Kidney tubule cell (primary cell): ENCODE measurements at regions not wholly inside any gene's neighbourhood (a gene's known extent, or its start where the extent isn't known, plus 50 kb on each side); places are given as distances from the start of the nearest gene placed in this dataset.
A peak's percentile ranks its signal among the peaks of the same experiment; 100 is the strongest.

Experiments
- DNase-seq: peaks from one replicate; pipeline ENCODE4 v3.0.0-alpha.2; 2018; ENCODE audit warnings: low spot score

DNA sequence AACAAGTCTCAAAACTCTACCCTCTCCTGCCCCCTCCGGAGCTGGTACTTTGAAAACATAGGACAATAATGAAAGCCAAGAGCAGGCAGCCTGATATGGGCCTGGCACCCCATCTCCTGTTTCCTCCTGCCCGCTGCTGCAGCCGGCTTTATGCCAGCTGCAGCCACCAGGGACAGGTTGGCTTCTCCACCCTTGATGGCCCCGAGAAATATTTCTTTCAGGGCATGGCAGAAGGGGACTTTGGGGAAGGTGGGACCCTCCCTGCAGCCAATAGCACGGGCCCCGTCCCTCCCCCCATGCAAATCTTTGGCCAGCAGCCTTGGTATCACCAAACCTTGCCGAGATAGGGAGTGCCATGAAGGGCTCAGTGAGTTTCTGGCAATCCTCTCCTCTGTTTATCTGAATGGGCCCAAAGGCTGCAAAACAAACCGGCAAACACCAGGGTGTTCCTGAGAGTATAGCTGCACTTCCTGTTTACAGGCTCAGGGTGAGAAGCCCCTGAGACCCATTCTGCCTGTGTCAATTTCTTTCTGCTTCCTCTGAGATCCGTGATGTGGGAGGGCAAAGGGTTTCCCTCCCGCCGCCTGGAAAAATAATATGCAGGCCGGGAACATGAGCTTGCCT lies 73.4 kb upstream of the BOD1 start:
- peak; percentile 17 for DNase-seq

DNA sequence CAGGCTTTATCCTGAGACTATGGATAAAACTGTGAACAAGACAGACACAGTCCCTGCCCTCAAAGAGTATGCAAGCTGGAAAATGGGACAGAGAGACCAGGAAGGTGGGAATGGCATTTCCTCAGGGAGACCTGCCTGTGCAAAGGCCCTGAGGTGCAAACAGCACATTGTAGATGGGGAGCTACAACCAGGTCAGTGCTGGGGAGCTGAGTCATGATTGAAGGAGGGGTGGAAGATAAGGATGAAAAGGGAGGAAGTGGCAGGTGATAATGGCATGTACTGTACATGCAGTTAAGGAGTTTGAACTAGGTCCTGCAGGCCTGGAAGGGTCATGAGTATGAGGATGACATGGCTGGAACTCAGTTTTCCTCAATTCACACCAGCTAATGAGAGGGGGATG lies 75.5 kb upstream of the BOD1 start:
- no peak for DNase-seq

DNA sequence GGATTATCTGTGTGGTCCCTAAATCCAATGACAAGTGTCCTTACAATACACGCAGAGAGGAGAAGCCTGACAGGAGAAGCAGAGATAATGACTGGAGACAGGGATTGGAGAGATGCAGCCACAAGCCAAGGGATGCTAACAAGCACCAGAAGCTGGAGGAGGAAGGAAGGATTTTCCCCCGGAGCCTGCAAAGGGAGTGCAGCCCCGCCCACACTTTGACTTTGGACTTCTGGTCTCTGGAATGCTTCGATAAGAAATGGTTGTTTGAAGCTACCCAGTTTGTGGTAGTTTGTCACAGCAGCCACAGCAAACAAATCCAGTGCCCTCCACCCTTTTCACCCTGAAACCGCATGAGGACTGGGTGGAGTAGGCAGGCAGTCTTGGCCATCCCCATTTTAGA lies 77.2 kb upstream of the BOD1 start:
- no peak for DNase-seq

DNA sequence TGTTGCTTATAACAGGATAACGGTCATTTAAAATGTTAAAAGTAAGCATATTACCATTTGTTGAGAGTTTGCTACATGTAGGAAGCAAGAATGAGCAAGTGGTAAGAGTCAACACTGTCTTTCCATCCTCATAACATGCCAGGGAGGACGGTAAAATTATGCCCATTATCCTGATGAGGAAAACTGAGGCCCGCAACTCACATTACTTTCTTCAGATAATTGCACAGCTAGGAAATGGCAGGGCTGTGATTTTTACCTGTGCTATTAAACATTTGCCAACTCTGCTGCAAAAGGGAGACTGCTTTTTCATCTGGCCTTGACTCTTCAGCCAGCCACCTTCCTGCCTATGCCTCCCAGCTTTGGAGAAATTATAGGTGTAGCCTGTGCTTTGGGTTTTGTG lies 79.8 kb upstream of the BOD1 start:
- no peak for DNase-seq

GRCh38 chr5:173697931-173698579 lies 81.6 kb upstream of the BOD1 start:
- no peak for DNase-seq

GRCh38 chr5:173699966-173700365 lies 83.5 kb upstream of the BOD1 start:
- DNase-seq = no peak

DNA sequence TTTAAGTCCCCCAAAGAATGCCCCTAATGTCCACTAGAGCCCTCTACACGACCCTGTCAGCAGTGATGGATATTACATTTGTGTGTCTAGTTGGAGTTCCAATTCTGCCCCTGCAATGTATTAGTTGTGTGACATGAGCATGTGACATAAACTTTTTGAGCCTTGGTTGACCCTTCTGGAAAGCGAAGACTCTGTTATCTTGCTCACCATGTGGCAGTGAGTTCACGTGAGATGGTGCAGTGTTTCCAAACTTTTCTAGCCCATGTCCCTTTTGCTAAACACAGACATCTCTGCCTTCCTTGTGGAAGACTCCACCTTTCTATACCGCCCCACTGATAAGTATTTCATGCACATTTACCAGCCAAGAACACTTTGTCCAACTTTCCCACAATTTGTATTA lies 87.0 kb upstream of the BOD1 start:
- no peak for DNase-seq

DNA sequence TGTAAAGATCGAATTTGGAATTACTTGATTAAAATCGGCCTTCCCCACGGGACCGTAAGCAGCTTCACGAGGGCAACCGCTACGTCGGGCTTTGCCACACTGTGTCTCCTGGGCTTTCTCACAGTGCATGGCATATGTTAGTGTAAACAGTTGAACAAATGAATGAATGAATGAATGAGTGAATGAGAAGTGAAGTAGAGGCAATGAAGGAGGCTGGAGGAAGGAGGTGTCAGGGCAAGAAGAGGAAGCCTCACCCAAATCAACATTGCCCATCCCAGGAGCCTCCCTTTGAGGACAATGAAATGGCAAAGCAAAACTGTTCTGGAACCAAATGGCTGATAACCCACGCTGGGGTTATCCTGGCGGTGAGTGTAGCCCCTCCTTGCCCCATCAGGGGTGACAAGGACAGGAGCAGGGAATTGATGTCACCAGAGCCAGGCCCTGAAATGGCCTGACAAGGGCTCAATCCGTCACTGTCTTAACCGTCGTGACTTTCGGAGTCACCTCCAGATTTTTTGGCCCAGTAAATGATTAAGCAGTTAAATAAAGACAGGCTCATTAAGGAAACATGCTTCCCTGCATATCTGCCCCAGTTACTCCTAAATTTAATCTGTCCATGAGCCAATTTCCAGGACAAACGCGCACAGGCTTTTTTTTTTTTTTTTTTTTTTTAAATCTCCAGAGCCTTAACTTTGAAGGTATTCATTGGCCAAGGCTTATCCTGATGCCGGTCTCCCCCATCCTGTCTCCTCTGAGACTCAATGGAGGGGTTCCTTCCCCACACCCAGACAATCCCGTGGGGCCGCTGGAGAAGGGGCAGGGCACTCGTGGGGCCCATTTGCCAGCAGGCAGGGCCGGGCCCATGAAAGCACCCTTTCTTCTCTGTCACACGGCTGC lies 88.4 kb upstream of the BOD1 start:
- no peak for DNase-seq

GRCh38 chr5:173705512-173706044 lies 89.1 kb upstream of the BOD1 start:
- DNase-seq = no peak

GRCh38 chr5:173706700-173707099 lies 90.2 kb upstream of the BOD1 start:
- DNase-seq = no peak

- no peak for DNase-seq
These were observed 90.9 kb upstream of the BOD1 start for GRCh38 chr5:173707392-173707791.

DNA sequence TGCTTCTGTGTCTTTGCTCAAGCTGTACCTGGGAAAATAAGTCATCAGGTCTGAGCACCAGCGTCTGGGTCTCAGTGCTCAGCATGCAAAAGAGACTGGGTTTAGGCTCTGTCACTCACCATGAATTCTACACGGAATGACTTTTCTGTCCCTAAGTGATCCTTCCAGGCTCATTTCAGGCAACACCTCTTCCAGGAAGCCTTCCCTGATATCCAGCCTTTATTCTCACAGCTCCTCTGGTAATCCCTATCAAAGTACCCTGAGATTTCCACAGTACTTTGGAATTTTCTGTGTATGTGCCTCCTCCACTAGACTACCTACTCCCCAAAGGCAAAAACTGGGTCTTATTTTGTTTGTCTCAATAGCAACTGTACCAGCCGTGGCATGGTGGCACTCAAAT lies 92.7 kb upstream of the BOD1 start:
- DNase-seq = no peak

- DNase-seq = no peak
These were observed 93.3 kb upstream of the BOD1 start for GRCh38 chr5:173709761-173710160.

- DNase-seq = no peak
These were observed 94.1 kb upstream of the BOD1 start for GRCh38 chr5:173710528-173710927.

- DNase-seq = no peak
These were observed 95.0 kb upstream of the BOD1 start for GRCh38 chr5:173711466-173711865.

DNA sequence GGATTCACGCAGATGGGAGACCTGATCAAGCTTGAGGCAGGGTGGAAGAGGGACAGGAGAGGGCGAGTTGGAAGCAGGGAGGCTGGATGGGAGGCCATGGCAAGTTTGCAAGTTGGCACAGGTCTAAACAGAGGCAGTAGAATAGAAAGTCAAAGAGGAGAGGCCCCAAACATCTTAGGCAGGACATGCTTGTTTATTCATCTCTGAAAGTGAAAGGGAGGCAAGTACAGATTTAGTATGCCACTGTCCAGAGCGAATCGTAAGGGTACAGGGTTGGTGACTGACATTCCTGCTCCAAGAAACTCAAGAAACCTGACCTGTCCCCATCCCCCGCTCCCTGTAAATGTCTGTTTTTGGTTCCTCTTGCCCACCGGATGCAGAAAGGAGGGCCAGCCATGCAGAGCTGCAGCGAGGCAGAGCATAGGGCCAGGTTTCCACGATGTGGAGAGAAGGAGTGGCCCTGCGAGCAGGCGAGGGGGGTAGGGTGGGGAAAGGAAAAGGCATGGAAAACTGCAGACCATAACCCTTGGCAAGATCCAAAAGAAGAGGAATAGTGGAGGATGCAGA lies 96.2 kb upstream of the BOD1 start:
- no peak for DNase-seq

- DNase-seq = peak; percentile 43
These were observed 98.3 kb upstream of the BOD1 start for GRCh38 chr5:173714551-173715428.

DNA sequence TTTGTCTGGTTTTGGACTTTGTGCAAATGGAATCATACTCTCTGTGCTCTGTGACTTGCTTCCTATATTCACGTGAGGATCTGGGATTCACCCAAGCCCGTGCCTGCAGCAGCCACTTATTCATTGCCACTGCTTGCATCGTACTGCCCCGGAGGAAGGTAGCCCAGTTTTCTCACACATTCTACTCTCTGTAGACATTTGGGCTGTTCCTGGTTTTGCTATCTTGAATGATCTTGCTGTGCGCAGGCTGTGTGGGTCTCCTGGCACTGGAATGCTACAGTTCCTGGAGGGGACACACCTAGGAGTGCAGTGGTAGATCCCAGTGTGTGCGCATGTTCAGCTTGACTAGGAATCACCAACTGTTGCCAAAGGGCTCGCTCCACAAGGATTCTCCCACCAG lies 99.2 kb upstream of the BOD1 start:
- DNase-seq = no peak

GRCh38 chr5:173716058-173716682 lies 99.7 kb upstream of the BOD1 start:
- DNase-seq = no peak

- DNase-seq = no peak
These were observed 101.5 kb upstream of the BOD1 start for GRCh38 chr5:173717959-173718358.

GRCh38 chr5:173718469-173718868 lies 102.0 kb upstream of the BOD1 start:
- no peak for DNase-seq
